ENCODE measurements at regions not wholly inside any gene's neighbourhood (a gene's known extent, or its start where the extent isn't known, plus 50 kb on each side); places are given as distances from the start of the nearest gene placed in this dataset.

GRCh38 chr18:69291755-69292154, 108.9 kb upstream of the DOK6 start:
- Histone ChIP-seq H3K4me3 (no peak overlapping the region), H3K27ac (no peak overlapping the region), H3K4me1 (replicated peaks in 1 of 2) (no peaks in the 10 kb centered on the region)
- no peak for ATAC-seq (replicated peaks in 6 of 8)
- 60 to 100% (median 85%) methylated on average over 1 to 5 of the region's 5 CpGs; no CpG with 5 or more reads in 2 of the 10 experiments for WGBS, 10 experiments
- in situ Hi-C loops (cut with MboI; ENCODE audit: low pct_unique_long_range_greater_than_20kb in 2 of 9, low sequenced_read_pairs in 9 of 9, unreplicated experiment in 9 of 9), result no loop called here

GRCh38 chr18:69300185-69300584, 100.5 kb upstream of the DOK6 start:
- Histone ChIP-seq H3K4me1 (replicated peaks in 1 of 2) (no peaks in the 10 kb centered on the region), H3K27ac (no peak overlapping the region), H3K4me3 (no peak overlapping the region)
- ATAC-seq (replicated peaks in 6 of 8), result peak in 2 of 8 experiments; percentile 27 to 64
- WGBS, 10 experiments, result 25 to 79% (median 62%) methylated on average over 2 to 3 of the region's 3 CpGs; no CpG with 5 or more reads in 2 of the 10 experiments
- in situ Hi-C loops (cut with MboI; ENCODE audit: low pct_unique_long_range_greater_than_20kb in 2 of 9, low sequenced_read_pairs in 9 of 9, unreplicated experiment in 9 of 9), result no loop called here

GRCh38 chr18:69308619-69309018, 92.1 kb upstream of the DOK6 start:
- no peak for ATAC-seq (replicated peaks in 6 of 8)
- Histone ChIP-seq H3K4me1 (replicated peaks in 1 of 2) (no peaks in the 10 kb centered on the region), H3K4me3 (no peak overlapping the region), H3K27ac (no peak overlapping the region)
- 33 to 100% (median 87%) methylated on average over 2 of the region's 2 CpGs for WGBS, 10 experiments
- in situ Hi-C loops (cut with MboI; ENCODE audit: low pct_unique_long_range_greater_than_20kb in 2 of 9, low sequenced_read_pairs in 9 of 9, unreplicated experiment in 9 of 9), result no loop called here

- no peak for ATAC-seq (replicated peaks in 6 of 8)
- in situ Hi-C loops (cut with MboI; ENCODE audit: low pct_unique_long_range_greater_than_20kb in 2 of 9, low sequenced_read_pairs in 9 of 9, unreplicated experiment in 9 of 9), result no loop called here
- Histone ChIP-seq H3K27ac (no peak overlapping the region), H3K4me1 (replicated peaks in 1 of 2) (no peaks in the 10 kb centered on the region), H3K4me3 (no peak overlapping the region)
These were observed 74.6 kb upstream of the DOK6 start for GRCh38 chr18:69326094-69326493.

GRCh38 chr18:69328086-69328485, 72.6 kb upstream of the DOK6 start:
- in situ Hi-C loops (cut with MboI; ENCODE audit: low pct_unique_long_range_greater_than_20kb in 2 of 9, low sequenced_read_pairs in 9 of 9, unreplicated experiment in 9 of 9), result no loop called here

GRCh38 chr18:69330385-69331005, 70.2 kb upstream of the DOK6 start:
- in situ Hi-C loops (cut with MboI; ENCODE audit: low pct_unique_long_range_greater_than_20kb in 2 of 9, low sequenced_read_pairs in 9 of 9, unreplicated experiment in 9 of 9), result no loop called here
- H3K4me3 ChIP-seq, result no peak overlapping the region
- ATAC-seq (replicated peaks in 6 of 8), result no peak
- WGBS, 10 experiments, result 29 to 82% (median 52%) methylated on average over 2 to 4 of the region's 4 CpGs
- H3K4me1 ChIP-seq (replicated peaks in 1 of 2), result no peaks in the 10 kb centered on the region
- H3K27ac ChIP-seq, result no peak overlapping the region

More at GRCh38 chr18:69328086-69328485, 72.6 kb upstream of the DOK6 start:
- H3K4me3 ChIP-seq, result no peak overlapping the region
- 40 to 97% (median 78%) methylated on average over 1 to 7 of the region's 13 CpGs; no CpG with 5 or more reads in 2 of the 10 experiments for WGBS, 10 experiments
- ATAC-seq (replicated peaks in 6 of 8), result no peak
- H3K27ac ChIP-seq, result no peak overlapping the region
- no peaks in the 10 kb centered on the region for H3K4me1 ChIP-seq (replicated peaks in 1 of 2)

GRCh38 chr18:69349912-69350597, 50.6 kb upstream of the DOK6 start:
- no peaks in the 10 kb centered on the region for H3K4me1 ChIP-seq (replicated peaks in 1 of 2)
- 23 to 100% (median 83%) methylated on average over 1 to 7 of the region's 7 CpGs for WGBS, 10 experiments
- ATAC-seq (replicated peaks in 6 of 8), result no peak
- H3K27ac ChIP-seq, result no peak overlapping the region
- no peak overlapping the region for H3K4me3 ChIP-seq
- in situ Hi-C loops (cut with MboI; ENCODE audit: low pct_unique_long_range_greater_than_20kb in 2 of 9, low sequenced_read_pairs in 9 of 9, unreplicated experiment in 9 of 9), result no loop called here
